Mesendoderm (in vitro differentiated cells): ENCODE measurements at regions not wholly inside any gene's neighbourhood (a gene's known extent, or its start where the extent isn't known, plus 50 kb on each side); places are given as distances from the start of the nearest gene placed in this dataset.

ENCODE experiments used
- DNase-seq: peaks from one replicate; pipeline ENCODE4 v3.0.0; 2013
- H2AK5ac ChIP-seq: 2 replicates; pipeline ENCODE4 v1.6.1; 2013; ENCODE audit warnings: low read length, inconsistent platforms
- H2BK120ac ChIP-seq: 2 replicates; pipeline ENCODE4 v1.6.1; 2013; ENCODE audit warnings: low read depth, mild to moderate bottlenecking, low read length, moderate library complexity, mixed read lengths
- H2BK15ac ChIP-seq: replicated peaks from 2 replicates; pipeline ENCODE4 v1.6.1; 2013; ENCODE audit warnings: low read depth, mild to moderate bottlenecking, moderate library complexity
- H2BK5ac ChIP-seq: 2 replicates; pipeline ENCODE4 v1.6.1; 2013; ENCODE audit warnings: low read length, inconsistent platforms
- H3K18ac ChIP-seq: 2 replicates; pipeline ENCODE4 v1.6.1; 2013; ENCODE audit warnings: mild to moderate bottlenecking, low read length, mixed read lengths
- H3K23ac ChIP-seq: one replicate; pipeline ENCODE4 v1.6.1; 2013; ENCODE audit warnings: low read length
- H3K27ac ChIP-seq: 2 replicates; pipeline ENCODE4 v1.5.1; 2013; ENCODE audit warnings: low read depth, mild to moderate bottlenecking, inconsistent platforms, low read length, moderate library complexity
- H3K27me3 ChIP-seq: 2 replicates; pipeline ENCODE4 v1.6.1; 2013; ENCODE audit warnings: low read length, control low read depth, mild to moderate bottlenecking, inconsistent platforms; ENCODE audit not compliant: insufficient read depth, poor library complexity
- H3K36me3 ChIP-seq: 2 replicates; pipeline ENCODE4 v1.6.1; 2013; ENCODE audit warnings: low read length, inconsistent platforms; ENCODE audit not compliant: control insufficient read depth, insufficient read depth
- H3K4ac ChIP-seq: one replicate; pipeline ENCODE4 v1.6.1; 2013; ENCODE audit warnings: low read depth, mild to moderate bottlenecking, low read length, moderate library complexity
- H3K4me1 ChIP-seq: 2 replicates; pipeline ENCODE4 v1.6.1; 2013; ENCODE audit warnings: low read depth, low read length, inconsistent platforms; ENCODE audit not compliant: control insufficient read depth
- H3K4me2 ChIP-seq: 2 replicates; pipeline ENCODE4 v1.6.1; 2013; ENCODE audit warnings: low read length
- H3K4me3 ChIP-seq: 2 replicates; pipeline ENCODE4 v1.5.1; 2013; ENCODE audit warnings: mild to moderate bottlenecking, low read length
- H3K56ac ChIP-seq: one replicate; pipeline ENCODE4 v1.6.1; 2013; ENCODE audit warnings: low read length
- H3K79me1 ChIP-seq: 2 replicates; pipeline ENCODE4 v1.6.1; 2013; ENCODE audit warnings: low read length, inconsistent platforms
- H3K79me2 ChIP-seq: 2 replicates; pipeline ENCODE4 v1.6.1; 2013; ENCODE audit warnings: mild to moderate bottlenecking, low read length; ENCODE audit not compliant: control insufficient read depth, insufficient read depth
- H3K9ac ChIP-seq: 2 replicates; pipeline ENCODE4 v1.6.1; 2013; ENCODE audit warnings: low read length, inconsistent platforms
- H4K5ac ChIP-seq: one replicate; pipeline ENCODE4 v1.6.1; 2013; ENCODE audit warnings: low read length
- H4K8ac ChIP-seq: one replicate; pipeline ENCODE4 v1.6.1; 2013; ENCODE audit warnings: low read depth, mild to moderate bottlenecking, control low read depth, low read length, moderate library complexity
- WGBS: extraction: QIAGEN DNeasy Blood & Tissue Kit; methylation state at CpG from one replicate; pipeline ENCODE4 v1.1.7; 2013; ENCODE audit warnings: low lambda C conversion rate, missing lambda C conversion rate; ENCODE audit not compliant: insufficient coverage; ENCODE audit errors: extremely low coverage; 5-methylcytosine and 5-hydroxymethylcytosine counted together

- H3K23ac ChIP-seq, result no peak overlapping the region
- no peak overlapping the region for H3K56ac ChIP-seq
- H3K27me3 ChIP-seq, result no peaks in the 10 kb centered on the region
- H3K36me3 ChIP-seq, result no peaks in the 10 kb centered on the region
- DNase-seq, result no peak
- H3K4me1 ChIP-seq, result no peaks in the 10 kb centered on the region
- no peak overlapping the region for H3K18ac ChIP-seq
- no peak overlapping the region for H2BK120ac ChIP-seq
- no peak overlapping the region for H3K4me2 ChIP-seq
- no peak overlapping the region for H2BK15ac ChIP-seq
- H2BK5ac ChIP-seq, result no peak overlapping the region
- H4K8ac ChIP-seq, result no peak overlapping the region
- H3K4me3 ChIP-seq, result no peak overlapping the region
- no peak overlapping the region for H2AK5ac ChIP-seq
- no peaks in the 10 kb centered on the region for H3K79me1 ChIP-seq
- no CpG with 5 or more reads among the region's 1 CpG for WGBS
- no peak overlapping the region for H3K9ac ChIP-seq
- H3K27ac ChIP-seq, result no peak overlapping the region
- no peaks in the 10 kb centered on the region for H3K79me2 ChIP-seq
- H3K4ac ChIP-seq, result no peak overlapping the region
- H4K5ac ChIP-seq, result no peak overlapping the region
These were observed 241.1 kb downstream of the TENT5A start for GRCh38 chr6:81511423-81511822.

DNA sequence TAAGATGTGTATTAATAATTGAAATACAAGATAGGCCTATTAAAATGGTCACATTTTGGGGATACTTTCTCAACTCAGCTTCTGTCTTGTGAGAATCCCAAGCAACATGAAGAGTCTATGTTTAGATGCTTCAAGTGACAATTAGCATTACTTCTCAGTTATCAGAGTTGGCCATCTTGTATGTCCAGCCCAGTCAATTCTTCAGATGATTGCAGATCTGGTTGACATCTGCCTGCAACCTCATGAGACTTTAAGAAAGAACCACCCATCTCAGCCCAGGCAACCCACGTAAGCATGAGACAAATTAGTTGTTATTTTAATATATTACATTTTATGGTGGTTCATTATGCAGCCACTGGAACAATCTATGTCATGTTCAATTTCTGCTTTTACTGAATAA, 256.5 kb downstream of the TENT5A start:
- Histone ChIP-seq H3K27me3 (no peaks in the 10 kb centered on the region), H3K23ac (no peak overlapping the region), H3K79me1 (no peaks in the 10 kb centered on the region), H3K4me1 (no peaks in the 10 kb centered on the region), H2BK5ac (no peak overlapping the region), H2BK15ac (no peak overlapping the region), H3K36me3 (no peaks in the 10 kb centered on the region), H3K4me2 (no peak overlapping the region), H2AK5ac (no peak overlapping the region), H3K9ac (no peak overlapping the region), H3K27ac (no peak overlapping the region), H4K8ac (no peak overlapping the region), H2BK120ac (no peak overlapping the region), H3K79me2 (no peaks in the 10 kb centered on the region), H3K56ac (no peak overlapping the region), H3K4me3 (no peak overlapping the region), H3K18ac (no peak overlapping the region), H3K4ac (no peak overlapping the region), H4K5ac (no peak overlapping the region)
- DNase-seq, result no peak
- no CpG with 5 or more reads among the region's 1 CpG for WGBS

- H4K8ac ChIP-seq, result no peak overlapping the region
- H3K9ac ChIP-seq, result no peak overlapping the region
- H3K79me1 ChIP-seq, result no peaks in the 10 kb centered on the region
- H3K4me2 ChIP-seq, result no peak overlapping the region
- H2BK120ac ChIP-seq, result no peak overlapping the region
- no peaks in the 10 kb centered on the region for H3K27me3 ChIP-seq
- H3K36me3 ChIP-seq, result no peaks in the 10 kb centered on the region
- H3K23ac ChIP-seq, result no peak overlapping the region
- H4K5ac ChIP-seq, result no peak overlapping the region
- no peaks in the 10 kb centered on the region for H3K79me2 ChIP-seq
- no peak overlapping the region for H3K27ac ChIP-seq
- no peaks in the 10 kb centered on the region for H3K4me1 ChIP-seq
- no peak overlapping the region for H2BK15ac ChIP-seq
- no peak overlapping the region for H3K4me3 ChIP-seq
- no peak for DNase-seq
- H2AK5ac ChIP-seq, result no peak overlapping the region
- no peak overlapping the region for H2BK5ac ChIP-seq
- no peak overlapping the region for H3K56ac ChIP-seq
- no peak overlapping the region for H3K4ac ChIP-seq
- no peak overlapping the region for H3K18ac ChIP-seq
These were observed 260.9 kb downstream of the TENT5A start for GRCh38 chr6:81491454-81492101.

DNA sequence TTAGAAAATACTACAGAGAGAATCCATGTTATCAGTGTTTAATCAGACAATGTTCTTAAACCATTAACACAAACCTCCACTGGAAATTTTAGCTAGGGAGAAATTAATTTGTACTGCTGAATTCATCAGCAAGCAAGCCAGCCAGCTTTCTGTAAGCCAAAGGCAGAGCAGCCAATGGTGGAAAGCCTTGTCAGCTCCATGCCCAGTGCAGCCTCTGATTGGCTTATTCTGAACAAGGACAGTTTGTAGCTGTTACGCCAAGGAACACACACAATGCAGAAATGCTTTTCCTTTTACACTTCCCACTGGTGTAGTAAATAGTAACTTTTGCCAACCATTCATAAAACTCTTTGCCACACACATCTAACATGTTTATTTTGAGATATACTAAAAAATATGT, 265.0 kb downstream of the TENT5A start:
- Histone ChIP-seq H3K27ac (no peak overlapping the region), H2AK5ac (no peak overlapping the region), H3K4me1 (no peaks in the 10 kb centered on the region), H2BK15ac (no peak overlapping the region), H3K56ac (no peak overlapping the region), H3K27me3 (no peaks in the 10 kb centered on the region), H3K4ac (no peak overlapping the region), H3K79me2 (no peaks in the 10 kb centered on the region), H3K4me2 (no peak overlapping the region), H3K9ac (no peak overlapping the region), H4K8ac (no peak overlapping the region), H3K23ac (no peak overlapping the region), H3K4me3 (no peak overlapping the region), H4K5ac (no peak overlapping the region), H3K79me1 (no peaks in the 10 kb centered on the region), H3K36me3 (no peaks in the 10 kb centered on the region), H3K18ac (no peak overlapping the region), H2BK120ac (no peak overlapping the region), H2BK5ac (no peak overlapping the region)
- no CpG with 5 or more reads among the region's 1 CpG for WGBS
- DNase-seq, result peak; percentile 14

GRCh38 chr6:81486234-81486633, 266.2 kb downstream of the TENT5A start:
- Histone ChIP-seq H3K4me3 (no peak overlapping the region), H3K4ac (no peak overlapping the region), H2BK5ac (no peak overlapping the region), H3K23ac (no peak overlapping the region), H2BK15ac (no peak overlapping the region), H4K8ac (no peak overlapping the region), H2AK5ac (no peak overlapping the region), H3K18ac (no peak overlapping the region), H2BK120ac (no peak overlapping the region), H3K27ac (no peak overlapping the region), H3K9ac (no peak overlapping the region), H3K79me2 (no peaks in the 10 kb centered on the region), H3K56ac (no peak overlapping the region), H3K79me1 (no peaks in the 10 kb centered on the region), H4K5ac (no peak overlapping the region), H3K27me3 (no peaks in the 10 kb centered on the region), H3K36me3 (no peaks in the 10 kb centered on the region), H3K4me2 (no peak overlapping the region), H3K4me1 (no peaks in the 10 kb centered on the region)
- no peak for DNase-seq
- no CpG with 5 or more reads among the region's 1 CpG for WGBS

- H3K23ac ChIP-seq, result no peak overlapping the region
- no peak overlapping the region for H4K5ac ChIP-seq
- no peak overlapping the region for H3K4ac ChIP-seq
- no peak overlapping the region for H3K27ac ChIP-seq
- no peak for DNase-seq
- no peak overlapping the region for H3K4me2 ChIP-seq
- no peaks in the 10 kb centered on the region for H3K79me1 ChIP-seq
- no peak overlapping the region for H2AK5ac ChIP-seq
- no peak overlapping the region for H3K56ac ChIP-seq
- no peak overlapping the region for H2BK15ac ChIP-seq
- H3K4me1 ChIP-seq, result no peaks in the 10 kb centered on the region
- H3K79me2 ChIP-seq, result no peaks in the 10 kb centered on the region
- H2BK120ac ChIP-seq, result no peak overlapping the region
- no peaks in the 10 kb centered on the region for H3K36me3 ChIP-seq
- H3K18ac ChIP-seq, result no peak overlapping the region
- H3K9ac ChIP-seq, result no peak overlapping the region
- no peak overlapping the region for H3K4me3 ChIP-seq
- H4K8ac ChIP-seq, result no peak overlapping the region
- H2BK5ac ChIP-seq, result no peak overlapping the region
- no peaks in the 10 kb centered on the region for H3K27me3 ChIP-seq
These were observed 267.1 kb downstream of the TENT5A start for GRCh38 chr6:81485395-81485794.
